B cell (primary cell): ENCODE measurements at regions not wholly inside any gene's neighbourhood (a gene's known extent, or its start where the extent isn't known, plus 50 kb on each side); places are given as distances from the start of the nearest gene placed in this dataset.

ENCODE experiments used
- ATAC-seq: fragments of 200-7000 bp; cut with Tn5 transposase; one replicate; pipeline ENCODE4 v1.10.0; 2021; ENCODE audit warnings: low read depth, mild to moderate bottlenecking, moderate number of reproducible peaks, moderate library complexity
- CTCF ChIA-PET: fragments of 350-600 bp; sonication (Branson Sonifier 250); formaldehyde crosslinking; loops from one replicate; lab custom pipeline; 2021; ENCODE audit warnings: antibody characterized with exemption, inconsistent platforms; lab: Charles Lee
- POLR2A ChIA-PET: fragments of 350-600 bp; sonication (Branson Sonifier 250); formaldehyde crosslinking; loops from one replicate; lab custom pipeline; 2021; ENCODE audit warnings: antibody characterized with exemption; lab: Charles Lee
- DNase-seq: peaks from one replicate; pipeline ENCODE4 v3.0.0; 2013
- H2AFZ ChIP-seq: 2 replicates; pipeline ENCODE4 v1.6.1; 2012; ENCODE audit warnings: mild to moderate bottlenecking, low read depth, low read length; ENCODE audit not compliant: insufficient read depth, poor library complexity, severe bottlenecking
- H3K27ac ChIP-seq, 2 donors: 1 replicate in 1 of 2; 2 replicates in 1 of 2; pipeline ENCODE4 v1.5.1; 2012 to 2013; ENCODE audit warnings: low read length in 2 of 2, mild to moderate bottlenecking in 2 of 2, moderate library complexity in 1 of 2
- H3K27me3 ChIP-seq, 4 experiments: fragments of 200-600 bp in 1 of 4; sonication (generic) in 1 of 4; replicated peaks in 1 of 4; 1 replicate in 2 of 4; 2 replicates in 2 of 4; pipeline versions ENCODE4 v1.6.1 to v1.7.0; 2013 to 2016; ENCODE audit warnings: low read length in 3 of 4, mild to moderate bottlenecking in 2 of 4, mixed read lengths in 1 of 4, moderate library complexity in 1 of 4; ENCODE audit not compliant: insufficient read depth in 4 of 4, control insufficient read depth in 3 of 4; ENCODE audit errors: control extremely low read depth in 1 of 4
- H3K36me3 ChIP-seq, 2 experiments: replicated peaks in 1 of 2; 1 replicate in 1 of 2; 2 replicates in 1 of 2; pipeline versions ENCODE4 v1.6.1 to v1.7.1; 2013; ENCODE audit warnings: low read length in 1 of 2; ENCODE audit not compliant: insufficient read depth in 2 of 2, control insufficient read depth in 1 of 2; ENCODE audit errors: control extremely low read depth in 1 of 2, extremely low read depth in 1 of 2
- H3K4me1 ChIP-seq, 2 donors: fragments of 200-600 bp in 1 of 2; sonication (generic) in 1 of 2; 1 replicate in 1 of 2; 2 replicates in 1 of 2; pipeline versions ENCODE4 v1.5.1 to v1.6.1; 2013 to 2017; ENCODE audit warnings: low read length in 2 of 2; ENCODE audit not compliant: control insufficient read depth in 2 of 2, insufficient read depth in 2 of 2
- H3K4me2 ChIP-seq: replicated peaks from 2 replicates; pipeline ENCODE3; 2012; ENCODE audit warnings: mild to moderate bottlenecking, low read depth, low read length; ENCODE audit not compliant: poor library complexity, severe bottlenecking
- H3K4me3 ChIP-seq, 5 experiments: fragments of 200-600 bp in 1 of 5; sonication (generic) in 1 of 5; 1 replicate in 3 of 5; 2 replicates in 2 of 5; pipeline versions ENCODE4 v1.5.1 to v1.7.0; 2011 to 2016; ENCODE audit warnings: low read length in 4 of 5, mild to moderate bottlenecking in 4 of 5, low read depth in 2 of 5, control low read depth in 1 of 5, moderate library complexity in 1 of 5; ENCODE audit not compliant: insufficient read depth in 1 of 5; ENCODE audit errors: control extremely low read depth in 1 of 5, extremely low read depth in 1 of 5
- H3K79me2 ChIP-seq: fragments of 200-600 bp; sonication (generic); one replicate; pipeline ENCODE4 v1.6.0; 2016; ENCODE audit warnings: low read length; ENCODE audit not compliant: control insufficient read depth, insufficient read depth
- H3K9ac ChIP-seq: fragments of 200-600 bp; sonication (generic); 2 replicates; pipeline ENCODE4 v1.6.1; 2017; ENCODE audit warnings: mild to moderate bottlenecking, low read length, moderate library complexity
- H3K9me3 ChIP-seq, 3 donors: one replicate each; pipeline versions ENCODE4 v1.6.1 to v1.7.1; 2013; ENCODE audit warnings: low read length in 2 of 3; ENCODE audit not compliant: control insufficient read depth in 2 of 3, insufficient read depth in 1 of 3; ENCODE audit errors: control extremely low read depth in 1 of 3
- H4K20me1 ChIP-seq: 2 replicates; pipeline ENCODE4 v1.6.0; 2012; ENCODE audit warnings: mild to moderate bottlenecking, low read length; ENCODE audit not compliant: insufficient read depth, control insufficient read depth, poor library complexity, severe bottlenecking
- H3K27ac Mint-ChIP-seq: one replicate; pipeline ENCODE4 v1.8.0; 2021; ENCODE audit warnings: mixed read lengths
- H3K27me3 Mint-ChIP-seq: one replicate; pipeline ENCODE4 v1.8.0; 2021; ENCODE audit warnings: mixed read lengths
- H3K4me1 Mint-ChIP-seq: one replicate; pipeline ENCODE4 v1.8.0; 2021; ENCODE audit warnings: mixed read lengths
- H3K4me3 Mint-ChIP-seq: one replicate; pipeline ENCODE4 v1.8.0; 2021; ENCODE audit warnings: mixed read lengths
- H3K9me3 Mint-ChIP-seq: one replicate; pipeline ENCODE4 v1.8.0; 2022; ENCODE audit warnings: mixed read lengths; ENCODE audit not compliant: insufficient read depth
- CTCF ChIP-seq: fragments of 200-600 bp; IDR thresholded peaks from one replicate; pipeline ENCODE4 v1.8.0; 2022; ENCODE audit warnings: antibody characterized with exemption, mild to moderate bottlenecking
- EZH2 ChIP-seq: IDR thresholded peaks from 2 replicates; pipeline ENCODE4 v1.6.1; 2012; ENCODE audit warnings: borderline replicate concordance, low read depth, mild to moderate bottlenecking, moderate library complexity, low read length; ENCODE audit not compliant: insufficient read depth, poor library complexity, severe bottlenecking
- WGBS: methylation state at CpG from one replicate; pipeline ENCODE4 v1.1.5; 2013; ENCODE audit warnings: missing lambda C conversion rate; ENCODE audit not compliant: insufficient coverage; 5-methylcytosine and 5-hydroxymethylcytosine counted together
- intact Hi-C: fragments of 100-400 bp; cut with micrococcal nuclease; formaldehyde crosslinking; loops from one replicate; pipeline ENCODE4 v1.10.0; 2022

GRCh38 chr17:72588561-72588960 lies 467.7 kb downstream of the SOX9 start:
- Histone ChIP-seq H4K20me1 (no peaks in the 10 kb centered on the region), H3K4me1 (peaks cover 9 to 13% of the 10 kb centered on the region in 2 donors), H3K27ac (no peak overlapping the region), H3K4me2 (no peak overlapping the region), H3K4me3 (no peak overlapping the region), H2AFZ (no peak overlapping the region), H3K36me3 (no peaks in the 10 kb centered on the region), H3K9ac (no peak overlapping the region), H3K27me3 (peaks cover 0 to 20% (median 10%) of the 10 kb centered on the region in 4 experiments), H3K79me2 (no peaks in the 10 kb centered on the region), H3K9me3 (no peaks in the 10 kb centered on the region)
- CTCF ChIA-PET = interaction anchor here (0.8 to 0.9 kb wide), 2 partner anchors 13 to 32 kb away, joined by 3 read pairs; no protein-coding TSS in a partner anchor
- POLR2A ChIA-PET = no interaction called here
- ATAC-seq (no peak), DNase-seq (no peak)
- intact Hi-C loops = no loop called here
- no peak for TF ChIP-seq EZH2
- no peak for TF ChIP-seq CTCF
- Mint-ChIP-seq H3K27me3 (peaks cover 36% of the 10 kb centered on the region), H3K4me1 (peaks cover 15% of the 10 kb centered on the region), H3K4me3 (no peak overlapping the region), H3K9me3 (no peaks in the 10 kb centered on the region), H3K27ac (no peak overlapping the region)
- whole genome bisulfite sequencing = 96% methylated on average over 6 of the region's 7 CpGs

DNA sequence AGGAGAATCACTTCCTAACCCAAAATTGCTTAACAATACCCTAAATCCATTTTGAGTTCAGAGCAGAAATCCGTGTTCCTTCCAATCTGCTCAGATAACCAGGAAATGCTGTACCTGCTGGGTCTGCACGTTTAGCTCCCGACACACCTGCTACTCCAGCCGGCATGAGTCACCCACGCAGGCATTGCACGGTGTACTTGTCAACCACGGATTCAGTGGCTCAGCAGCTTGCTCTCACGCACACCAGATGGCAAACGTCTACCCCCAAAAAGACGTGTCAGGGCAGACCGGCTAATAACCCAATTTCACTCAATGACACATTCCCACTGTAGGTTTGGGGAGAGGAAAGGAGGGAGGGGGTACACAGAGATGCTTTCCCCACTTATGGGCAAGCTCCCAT lies 468.1 kb downstream of the SOX9 start:
- Histone ChIP-seq H3K9ac (no peak overlapping the region), H3K79me2 (no peaks in the 10 kb centered on the region), H3K4me1 (peaks cover 9 to 13% of the 10 kb centered on the region in 2 donors), H3K4me2 (no peak overlapping the region), H3K27ac (no peak overlapping the region), H4K20me1 (no peaks in the 10 kb centered on the region), H3K36me3 (no peaks in the 10 kb centered on the region), H3K4me3 (no peak overlapping the region), H3K9me3 (no peaks in the 10 kb centered on the region), H2AFZ (no peak overlapping the region), H3K27me3 (peaks cover 0 to 22% (median 10%) of the 10 kb centered on the region in 4 experiments)
- WGBS = 92% methylated on average over 7 of the region's 11 CpGs
- Mint-ChIP-seq H3K4me1 (peaks cover 15% of the 10 kb centered on the region), H3K27ac (no peak overlapping the region), H3K4me3 (no peak overlapping the region), H3K9me3 (no peaks in the 10 kb centered on the region), H3K27me3 (peaks cover 37% of the 10 kb centered on the region)
- ChIA-PET CTCF (interaction anchor here (0.8 to 0.9 kb wide), 2 partner anchors 13 to 32 kb away, joined by 3 read pairs; no protein-coding TSS in a partner anchor), POLR2A (no interaction called here)
- TF ChIP-seq CTCF (no peak), EZH2 (no peak)
- DNase-seq (no peak), ATAC-seq (no peak)
- intact Hi-C loops = no loop called here
